ENCODE measurements at regions not wholly inside any gene's neighbourhood (a gene's known extent, or its start where the extent isn't known, plus 50 kb on each side); places are given as distances from the start of the nearest gene placed in this dataset.

DNA sequence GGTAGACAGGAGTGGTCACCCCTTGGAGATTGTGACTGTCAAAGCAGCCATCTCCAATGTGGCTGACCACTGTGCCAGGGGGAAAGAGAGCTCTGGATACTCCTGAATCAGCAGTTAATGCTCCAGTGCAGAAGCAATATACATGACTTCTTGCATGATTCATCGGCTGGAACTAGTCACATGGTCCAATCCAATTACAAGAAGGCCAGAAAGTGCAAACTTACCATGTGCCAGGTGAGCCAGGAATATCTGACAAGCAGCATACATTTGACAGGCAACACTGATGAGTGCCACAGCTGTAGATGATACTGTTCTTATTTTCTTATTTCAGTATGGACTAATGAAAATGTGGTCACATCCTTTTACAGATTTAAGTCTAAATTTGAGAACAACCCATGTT lies 440.0 kb upstream of the MPDZ start:
- H3K4me3 ChIP-seq (ENCODE audit: low read length), result no peak overlapping the region
- no peaks in the 10 kb centered on the region for H3K36me3 Mint-ChIP-seq (ENCODE audit: low read depth)
- H3K27me3 Mint-ChIP-seq (ENCODE audit: insufficient read depth), result no peaks in the 10 kb centered on the region
- H3K4me1 Mint-ChIP-seq, result peaks cover 20% of the 10 kb centered on the region
- no peak overlapping the region for H3K27ac Mint-ChIP-seq
- H3K27me3 ChIP-seq (ENCODE audit: control insufficient read depth, insufficient read depth, low read length, poor library complexity, severe bottlenecking), result no peaks in the 10 kb centered on the region
- H3K9ac ChIP-seq (ENCODE audit: extremely low read depth, low read length, poor library complexity, severe bottlenecking), result no peak overlapping the region
- H3K9me3 ChIP-seq (ENCODE audit: control insufficient read depth, low read length), result no peaks in the 10 kb centered on the region
- no peak overlapping the region for H3K27ac ChIP-seq (ENCODE audit: low read depth, low read length)
- TF ChIP-seq, protein P1, sequence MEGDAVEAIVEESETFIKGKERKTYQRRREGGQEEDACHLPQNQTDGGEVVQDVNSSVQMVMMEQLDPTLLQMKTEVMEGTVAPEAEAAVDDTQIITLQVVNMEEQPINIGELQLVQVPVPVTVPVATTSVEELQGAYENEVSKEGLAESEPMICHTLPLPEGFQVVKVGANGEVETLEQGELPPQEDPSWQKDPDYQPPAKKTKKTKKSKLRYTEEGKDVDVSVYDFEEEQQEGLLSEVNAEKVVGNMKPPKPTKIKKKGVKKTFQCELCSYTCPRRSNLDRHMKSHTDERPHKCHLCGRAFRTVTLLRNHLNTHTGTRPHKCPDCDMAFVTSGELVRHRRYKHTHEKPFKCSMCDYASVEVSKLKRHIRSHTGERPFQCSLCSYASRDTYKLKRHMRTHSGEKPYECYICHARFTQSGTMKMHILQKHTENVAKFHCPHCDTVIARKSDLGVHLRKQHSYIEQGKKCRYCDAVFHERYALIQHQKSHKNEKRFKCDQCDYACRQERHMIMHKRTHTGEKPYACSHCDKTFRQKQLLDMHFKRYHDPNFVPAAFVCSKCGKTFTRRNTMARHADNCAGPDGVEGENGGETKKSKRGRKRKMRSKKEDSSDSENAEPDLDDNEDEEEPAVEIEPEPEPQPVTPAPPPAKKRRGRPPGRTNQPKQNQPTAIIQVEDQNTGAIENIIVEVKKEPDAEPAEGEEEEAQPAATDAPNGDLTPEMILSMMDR (conservative IDR thresholded peaks at IDR 0.05), result no peak
- no peak overlapping the region for H3K4me3 Mint-ChIP-seq
- WGBS, 2 experiments (ENCODE audit: insufficient coverage in 1 of 2, insufficient read length in 1 of 2), result 89 to 100% methylated on average over 1 of the region's 1 CpG
- no peaks in the 10 kb centered on the region for H3K9me3 Mint-ChIP-seq
- H3K36me3 ChIP-seq (ENCODE audit: control insufficient read depth, insufficient read depth, low read length), result no peaks in the 10 kb centered on the region
- DNase-seq, result no peak
- H3K4me1 ChIP-seq (ENCODE audit: control insufficient read depth, insufficient read depth, low read length), result no peaks in the 10 kb centered on the region

DNA sequence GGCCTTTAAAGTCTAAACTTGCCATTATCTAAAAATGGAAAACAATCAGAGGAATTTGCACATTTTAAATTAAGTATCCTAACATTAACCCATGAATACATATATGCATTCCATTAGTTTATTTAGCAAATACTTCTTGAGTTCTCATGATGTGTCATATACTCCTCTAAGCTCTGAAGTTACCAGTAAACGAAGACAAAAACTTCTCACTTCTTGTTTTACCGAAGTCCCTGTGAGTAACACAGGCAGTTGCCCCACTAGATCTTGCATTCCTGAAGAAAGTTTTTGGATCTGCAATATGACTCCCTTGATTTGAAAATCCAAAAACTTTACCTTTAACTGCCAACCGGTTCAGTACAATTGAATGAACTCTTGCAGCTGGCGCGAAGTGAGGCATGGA lies 439.0 kb upstream of the MPDZ start:
- WGBS, 2 experiments (ENCODE audit: insufficient coverage in 1 of 2, insufficient read length in 1 of 2), result 91 to 93% methylated on average over 2 to 5 of the region's 5 CpGs
- H3K4me1 ChIP-seq (ENCODE audit: control insufficient read depth, insufficient read depth, low read length), result no peaks in the 10 kb centered on the region
- TF ChIP-seq, protein P1 (conservative IDR thresholded peaks at IDR 0.05), result no peak
- no peak for DNase-seq
- Mint-ChIP-seq H3K36me3 (ENCODE audit: low read depth) (no peaks in the 10 kb centered on the region), H3K27ac (peak overlapping the region; percentile 19), H3K27me3 (ENCODE audit: insufficient read depth) (no peaks in the 10 kb centered on the region), H3K4me3 (no peak overlapping the region), H3K9me3 (no peaks in the 10 kb centered on the region), H3K4me1 (peaks cover 20% of the 10 kb centered on the region)
- H3K36me3 ChIP-seq (ENCODE audit: control insufficient read depth, insufficient read depth, low read length), result no peaks in the 10 kb centered on the region
- no peaks in the 10 kb centered on the region for H3K27me3 ChIP-seq (ENCODE audit: control insufficient read depth, insufficient read depth, low read length, poor library complexity, severe bottlenecking)
- no peak overlapping the region for H3K4me3 ChIP-seq (ENCODE audit: low read length)
- H3K9me3 ChIP-seq (ENCODE audit: control insufficient read depth, low read length), result no peaks in the 10 kb centered on the region
- no peak overlapping the region for H3K27ac ChIP-seq (ENCODE audit: low read depth, low read length)
- H3K9ac ChIP-seq (ENCODE audit: extremely low read depth, low read length, poor library complexity, severe bottlenecking), result no peak overlapping the region

DNA sequence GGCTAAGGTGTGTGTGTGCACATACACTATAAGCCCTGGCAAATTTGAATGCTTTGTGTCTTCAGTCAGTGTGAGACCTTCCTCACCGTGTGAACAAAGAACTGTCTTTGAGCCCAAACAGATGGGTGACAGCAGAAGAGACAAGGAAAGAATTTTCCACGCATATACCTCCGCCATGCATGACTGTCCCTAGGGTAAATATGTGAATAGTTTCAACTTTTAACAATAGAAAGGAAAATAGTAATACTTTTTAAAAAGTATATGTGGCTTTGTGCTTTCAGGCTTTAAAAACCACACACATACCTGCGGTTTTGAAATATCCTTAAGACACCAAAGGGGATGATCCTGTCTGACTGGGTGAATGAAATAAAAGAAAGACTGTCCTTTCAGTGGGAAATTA lies 438.6 kb upstream of the MPDZ start:
- Mint-ChIP-seq H3K4me3 (no peak overlapping the region), H3K4me1 (peaks cover 20% of the 10 kb centered on the region), H3K9me3 (no peaks in the 10 kb centered on the region), H3K27ac (no peak overlapping the region), H3K27me3 (ENCODE audit: insufficient read depth) (no peaks in the 10 kb centered on the region), H3K36me3 (ENCODE audit: low read depth) (no peaks in the 10 kb centered on the region)
- H3K4me1 ChIP-seq (ENCODE audit: control insufficient read depth, insufficient read depth, low read length), result no peaks in the 10 kb centered on the region
- 88% methylated on average over 4 of the region's 4 CpGs; no CpG with 5 or more reads in 1 of the 2 experiments for WGBS, 2 experiments (ENCODE audit: insufficient coverage in 1 of 2, insufficient read length in 1 of 2)
- no peak overlapping the region for H3K27ac ChIP-seq (ENCODE audit: low read depth, low read length)
- H3K9me3 ChIP-seq (ENCODE audit: control insufficient read depth, low read length), result no peaks in the 10 kb centered on the region
- TF ChIP-seq, protein P1 (conservative IDR thresholded peaks at IDR 0.05), result no peak
- no peak for DNase-seq
- no peaks in the 10 kb centered on the region for H3K27me3 ChIP-seq (ENCODE audit: control insufficient read depth, insufficient read depth, low read length, poor library complexity, severe bottlenecking)
- no peak overlapping the region for H3K4me3 ChIP-seq (ENCODE audit: low read length)
- H3K9ac ChIP-seq (ENCODE audit: extremely low read depth, low read length, poor library complexity, severe bottlenecking), result no peak overlapping the region
- no peaks in the 10 kb centered on the region for H3K36me3 ChIP-seq (ENCODE audit: control insufficient read depth, insufficient read depth, low read length)
